ENCODE measurements at regions not wholly inside any gene's neighbourhood (a gene's known extent, or its start where the extent isn't known, plus 50 kb on each side); places are given as distances from the start of the nearest gene placed in this dataset.

GRCh38 chr4:26020881-26021280 lies 106.9 kb downstream of the SMIM20 start (continued):
- TF ChIP-seq GABPA (IDR thresholded peaks at IDR 0.05; ENCODE audit: borderline replicate concordance, insufficient read depth, low read length) (no peak), JUN (IDR thresholded peaks at IDR 0.05; ENCODE audit: low read depth, low read length) (no peak), NRF1 (IDR thresholded peaks at IDR 0.05; ENCODE audit: low read depth, low read length) (no peak), POLR2A (IDR thresholded peaks at IDR 0.05; ENCODE audit: control extremely low read depth in 1 of 2, low read depth in 2 of 2, low read length in 2 of 2) (no peak), ZNF274 (IDR thresholded peaks at IDR 0.05; ENCODE audit: borderline replicate concordance, extremely low read depth, low read length) (no peak)

Measured in H1 (cell line).